OCI-LY7 (cell line): ENCODE measurements at regions not wholly inside any gene's neighbourhood (a gene's known extent, or its start where the extent isn't known, plus 50 kb on each side); places are given as distances from the start of the nearest gene placed in this dataset.

Experiments used
- BruUV-seq: library from RNA; stranded (reverse); fragments of 400-500 nt; replicated peaks from 2 replicates; lab custom pipeline; 2021; lab: Mats Ljungman, UMichigan
- CTCF ChIA-PET: fragments of 300-600 bp; sonication (Branson Sonifier 250); formaldehyde crosslinking; loops from one replicate; lab custom pipeline; 2022; ENCODE audit warnings: antibody characterized with exemption; ENCODE audit not compliant: unreplicated experiment; lab: Charles Lee
- POLR2A ChIA-PET: fragments of 300-600 bp; sonication (Branson Sonifier 250); formaldehyde crosslinking; loops from one replicate; lab custom pipeline; 2022; ENCODE audit warnings: antibody characterized with exemption; lab: Charles Lee
- DNase-seq: peaks from one replicate; pipeline ENCODE4 v3.0.0-alpha.2; 2015; ENCODE audit warnings: low spot score
- H2AFZ ChIP-seq: fragments of 200-600 bp; sonication (generic), shearing (Covaris generic); 2 replicates; pipeline ENCODE4 v1.6.1; 2014; ENCODE audit warnings: mild to moderate bottlenecking, antibody characterized with exemption, low read length, moderate library complexity
- H3K27ac ChIP-seq: fragments of 200-600 bp; sonication (generic); 2 replicates; pipeline ENCODE4 v1.5.1; 2014; ENCODE audit warnings: mixed run types, low read depth, mild to moderate bottlenecking, moderate library complexity, low read length, inconsistent platforms; ENCODE audit not compliant: poor library complexity, severe bottlenecking
- H3K36me3 ChIP-seq: fragments of 200-600 bp; sonication (generic); 2 replicates; pipeline ENCODE4 v1.6.1; 2014; ENCODE audit warnings: mild to moderate bottlenecking, antibody characterized with exemption, low read length, moderate library complexity, mixed read lengths; ENCODE audit not compliant: insufficient read depth
- H3K4me1 ChIP-seq: fragments of 200-600 bp; sonication (generic); 2 replicates; pipeline ENCODE4 v1.5.1; 2014; ENCODE audit warnings: mild to moderate bottlenecking, low read length; ENCODE audit not compliant: insufficient read depth, poor library complexity, severe bottlenecking
- H3K4me2 ChIP-seq: fragments of 200-600 bp; sonication (generic); 2 replicates; pipeline ENCODE4 v1.6.1; 2014; ENCODE audit warnings: mild to moderate bottlenecking, low read length
- H3K4me3 ChIP-seq: fragments of 200-600 bp; sonication (generic); 2 replicates; pipeline ENCODE4 v1.5.1; 2014; ENCODE audit warnings: mild to moderate bottlenecking, low read depth, low read length; ENCODE audit not compliant: poor library complexity, severe bottlenecking
- H3K79me2 ChIP-seq: fragments of 200-600 bp; sonication (generic); 2 replicates; pipeline ENCODE4 v1.6.1; 2016; ENCODE audit warnings: low read depth, mild to moderate bottlenecking, low read length, moderate library complexity, mixed read lengths; ENCODE audit not compliant: insufficient read depth
- H3K9me2 ChIP-seq: fragments of 200-600 bp; sonication (generic); 2 replicates; pipeline ENCODE4 v1.6.1; 2016; ENCODE audit warnings: mild to moderate bottlenecking, low read length, mixed read lengths; ENCODE audit not compliant: insufficient read depth
- H3K9me3 ChIP-seq: fragments of 200-600 bp; sonication (generic); 2 replicates; pipeline ENCODE4 v1.6.1; 2014; ENCODE audit warnings: mild to moderate bottlenecking, mixed run types, low read length, mixed read lengths
- H4K20me1 ChIP-seq: fragments of 200-600 bp; sonication (generic); 2 replicates; pipeline ENCODE4 v1.6.1; 2014; ENCODE audit warnings: mild to moderate bottlenecking, antibody characterized with exemption, low read length, moderate library complexity, mixed read lengths; ENCODE audit not compliant: insufficient read depth
- CTCF ChIP-seq: fragments of 200-600 bp; sonication (generic); conservative IDR thresholded peaks from 2 replicates; pipeline ENCODE4 v1.5.1; 2014; ENCODE audit warnings: mild to moderate bottlenecking, antibody characterized with exemption, low read length, moderate library complexity, mixed read lengths
- EZH2phosphoT487 ChIP-seq: fragments of 200-600 bp; sonication (generic); IDR thresholded peaks from 2 replicates; pipeline ENCODE4 v1.6.1; 2018; ENCODE audit warnings: low read depth, borderline replicate concordance, mild to moderate bottlenecking, mixed run types, antibody characterized with exemption, low read length, moderate library complexity, mixed read lengths
- intact Hi-C: fragments of 100-400 bp; cut with micrococcal nuclease; formaldehyde crosslinking; loops from one replicate; pipeline ENCODE4 v1.10.0; 2022; ENCODE audit not compliant: unreplicated experiment

GRCh38 chr2:8527031-8527430 lies 154.8 kb upstream of the ID2 start:
- Histone ChIP-seq H3K4me2 (peak overlapping the region; percentile 78), H3K79me2 (peaks cover 3% of the 10 kb centered on the region; the same call in 1 of the 2 replicates), H3K4me3 (peak overlapping the region; percentile 37), H3K4me1 (peaks cover 88% of the 10 kb centered on the region), H3K36me3 (peaks cover 10% of the 10 kb centered on the region), H3K27ac (peak overlapping the region; percentile 95), H2AFZ (peak overlapping the region; percentile 15; the same call in 1 of the 2 replicates), H3K9me2 (no peaks in the 10 kb centered on the region), H4K20me1 (no peaks in the 10 kb centered on the region), H3K9me3 (peaks cover 10% of the 10 kb centered on the region)
- intact Hi-C loops = loop anchor here (2.0 to 10.0 kb wide), 2 partner anchors 292 to 892 kb away; no protein-coding TSS in a partner anchor
- no peak for DNase-seq
- TF ChIP-seq CTCF = no peak
- no peak for TF ChIP-seq EZH2phosphoT487
- ChIA-PET POLR2A (interaction anchor here (0.9 to 12.8 kb wide), 3 partner anchors 16 to 154 kb away, joined by 3 to 107 read pairs (median 74); partner anchors contain the start of gene ID2), CTCF (no interaction called here)
- no TSS peak for BruUV-seq

GRCh38 chr2:8527676-8528075 lies 154.2 kb upstream of the ID2 start:
- intact Hi-C loops = loop anchor here (2.0 to 10.0 kb wide), 2 partner anchors 293 to 893 kb away; no protein-coding TSS in a partner anchor
- H3K4me3 ChIP-seq = peak overlapping the region; percentile 37
- no peak overlapping the region for H2AFZ ChIP-seq
- peaks cover 16% of the 10 kb centered on the region for H3K36me3 ChIP-seq
- no TSS peak for BruUV-seq
- H3K9me2 ChIP-seq = no peaks in the 10 kb centered on the region
- no peaks in the 10 kb centered on the region for H4K20me1 ChIP-seq
- peak overlapping the region; percentile 95 for H3K27ac ChIP-seq
- peaks cover 15% of the 10 kb centered on the region for H3K9me3 ChIP-seq
- peak overlapping the region; percentile 78 for H3K4me2 ChIP-seq
- no peak for TF ChIP-seq EZH2phosphoT487
- TF ChIP-seq CTCF = no peak
- peaks cover 82% of the 10 kb centered on the region for H3K4me1 ChIP-seq
- ChIA-PET POLR2A (interaction anchor here (0.9 to 12.8 kb wide), 5 partner anchors 17 to 154 kb away, joined by 3 to 107 read pairs (median 6); partner anchors contain the start of gene ID2), CTCF (no interaction called here)
- DNase-seq = no peak
- H3K79me2 ChIP-seq = no peaks in the 10 kb centered on the region; the same call in 1 of the 2 replicates

GRCh38 chr2:8528863-8529262 lies 153.0 kb upstream of the ID2 start:
- H3K4me2 ChIP-seq = peak overlapping the region; percentile 78
- H3K79me2 ChIP-seq = no peaks in the 10 kb centered on the region; the same call in 1 of the 2 replicates
- peaks cover 15% of the 10 kb centered on the region for H3K9me3 ChIP-seq
- intact Hi-C loops = loop anchor here (10.0 kb wide), 1 partner anchor 894 kb away; no protein-coding TSS in a partner anchor
- BruUV-seq = no TSS peak
- peak overlapping the region; percentile 95 for H3K27ac ChIP-seq
- no peak overlapping the region for H3K4me3 ChIP-seq
- ChIA-PET POLR2A (interaction anchor here (0.7 to 12.8 kb wide), 13 partner anchors 9 to 1477 kb away, joined by 3 to 107 read pairs (median 4); partner anchors contain the start of gene ID2), CTCF (interaction anchor here (0.6 to 1.0 kb wide), 2 partner anchors 11 to 20 kb away, joined by 3 read pairs; no protein-coding TSS in a partner anchor)
- H2AFZ ChIP-seq = no peak overlapping the region
- H3K36me3 ChIP-seq = peaks cover 28% of the 10 kb centered on the region
- H3K9me2 ChIP-seq = no peaks in the 10 kb centered on the region
- H3K4me1 ChIP-seq = peaks cover 70% of the 10 kb centered on the region
- TF ChIP-seq CTCF (no peak), EZH2phosphoT487 (no peak)
- DNase-seq = no peak
- no peaks in the 10 kb centered on the region for H4K20me1 ChIP-seq
